Midbrain (tissue), 1 donor: ENCODE measurements at regions not wholly inside any gene's neighbourhood (a gene's known extent, or its start where the extent isn't known, plus 50 kb on each side); places are given as distances from the start of the nearest gene placed in this dataset.

ENCODE experiments used
- DNase-seq: peaks from one replicate; lab custom pipeline; 2025; lab: John Stamatoyannopoulos, UW

DNA sequence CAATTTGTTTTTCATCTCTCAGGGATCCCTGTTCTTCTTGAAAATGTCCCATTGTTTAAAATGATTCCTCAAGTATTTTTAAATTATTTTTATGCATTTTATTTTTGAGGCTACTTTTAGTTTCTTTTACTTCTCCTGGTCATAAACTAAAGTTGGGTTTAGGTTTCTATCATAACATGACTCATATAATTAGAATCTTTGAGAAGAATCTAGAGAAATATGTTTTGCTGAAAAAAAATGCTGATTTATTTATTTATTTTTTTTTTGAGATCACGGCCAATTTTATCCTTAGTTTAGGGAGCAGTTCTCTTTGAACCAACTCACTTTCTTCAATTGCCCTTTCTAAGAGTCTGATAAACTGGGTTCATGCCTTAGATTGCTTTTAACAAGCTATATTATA lies 1157.1 kb downstream of the BCL11B start:
- no peak for DNase-seq

GRCh38 chr14:98118749-98119148 lies 1153.2 kb downstream of the BCL11B start:
- no peak for DNase-seq

- DNase-seq: no peak
Measured at GRCh38 chr14:98119739-98120138, 1152.3 kb downstream of the BCL11B start.

GRCh38 chr14:98120831-98121464 lies 1151.0 kb downstream of the BCL11B start:
- no peak for DNase-seq

DNA sequence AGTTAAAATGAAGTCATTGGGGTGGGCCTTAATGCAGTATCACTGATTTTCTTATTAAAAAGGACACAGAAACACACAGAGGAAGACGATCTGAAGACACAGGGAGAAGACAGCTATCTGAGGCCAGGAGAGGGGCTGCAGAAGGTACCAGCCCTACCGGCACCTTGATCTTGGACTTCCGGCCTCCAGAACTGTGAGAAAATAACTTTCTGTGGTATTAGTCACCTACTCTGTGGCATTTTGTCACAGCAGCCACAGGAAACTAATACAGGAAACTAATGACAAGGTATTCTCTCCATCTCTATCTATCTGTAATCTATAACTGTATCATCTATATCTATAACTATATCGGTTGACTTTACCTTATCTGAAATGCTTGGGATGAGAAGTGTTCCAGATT lies 1149.5 kb downstream of the BCL11B start:
- DNase-seq: no peak

- no peak for DNase-seq
Measured at GRCh38 chr14:98130691-98131090, 1141.3 kb downstream of the BCL11B start.

DNA sequence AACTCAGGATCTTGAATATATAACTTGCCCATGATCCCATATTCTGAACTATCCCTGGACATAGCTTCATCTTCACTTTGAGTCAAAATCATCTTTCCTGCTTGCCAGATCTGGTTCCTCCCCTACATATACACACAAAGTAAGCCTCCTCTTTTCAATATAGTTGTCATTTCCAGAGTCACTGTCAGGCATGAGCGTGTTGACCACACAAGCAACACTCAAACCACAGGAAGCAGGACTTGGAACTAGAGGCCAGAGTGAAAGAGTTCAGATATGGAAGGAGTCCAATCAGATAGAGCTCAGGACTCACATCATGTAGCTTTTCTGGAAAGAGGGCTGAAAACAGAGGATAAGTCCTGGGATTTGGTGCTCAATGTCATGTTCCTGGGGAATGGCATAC lies 1140.6 kb downstream of the BCL11B start:
- no peak for DNase-seq

GRCh38 chr14:98133806-98134205 lies 1138.2 kb downstream of the BCL11B start:
- no peak for DNase-seq

GRCh38 chr14:98136012-98136789 lies 1135.8 kb downstream of the BCL11B start:
- DNase-seq: no peak

- DNase-seq: peak; percentile 45
Measured at GRCh38 chr14:98137131-98138025, 1134.6 kb downstream of the BCL11B start.

- peak; percentile 2 for DNase-seq
Measured at GRCh38 chr14:98138666-98139065, 1133.3 kb downstream of the BCL11B start.

GRCh38 chr14:98140862-98141530 lies 1131.0 kb downstream of the BCL11B start:
- no peak for DNase-seq

DNA sequence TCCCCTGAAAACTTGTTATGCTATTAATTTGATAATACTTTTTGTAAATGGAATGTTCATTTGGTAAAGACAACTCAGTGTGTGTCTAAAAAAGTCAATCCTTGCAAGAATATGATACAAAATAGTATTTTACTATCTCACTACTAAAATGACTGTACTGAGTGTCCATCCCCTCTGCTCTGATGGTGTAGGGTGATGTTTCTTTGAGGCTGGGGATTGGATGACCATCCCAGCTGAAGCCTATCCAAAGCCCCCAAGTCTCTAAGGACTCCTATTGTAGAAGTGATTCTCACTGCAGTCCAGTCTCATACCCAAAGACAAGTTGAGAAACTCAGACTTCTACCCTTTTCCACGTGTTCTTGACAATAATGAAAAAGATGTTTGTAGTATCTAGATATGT lies 1128.4 kb downstream of the BCL11B start:
- DNase-seq: no peak

DNA sequence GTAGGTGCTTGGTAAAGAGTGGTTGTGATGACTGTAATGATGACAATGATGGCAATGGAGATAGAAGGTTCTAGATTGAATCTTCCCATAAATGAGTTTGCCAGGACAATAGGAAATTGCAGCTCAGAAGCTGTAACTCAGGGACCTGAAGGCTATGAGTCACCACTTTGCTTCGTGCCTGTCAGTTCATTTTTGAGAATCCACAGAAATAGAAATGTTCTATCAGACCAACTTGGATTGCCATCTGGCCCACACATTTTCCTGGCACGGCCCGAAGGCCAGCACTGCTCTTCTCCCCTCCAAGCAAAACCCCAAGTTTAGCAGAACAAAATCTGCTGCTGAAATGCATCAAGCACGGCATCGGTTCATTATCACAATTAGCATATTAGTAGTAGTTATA lies 1127.0 kb downstream of the BCL11B start:
- DNase-seq: no peak

GRCh38 chr14:98146416-98146815 lies 1125.6 kb downstream of the BCL11B start:
- no peak for DNase-seq

DNA sequence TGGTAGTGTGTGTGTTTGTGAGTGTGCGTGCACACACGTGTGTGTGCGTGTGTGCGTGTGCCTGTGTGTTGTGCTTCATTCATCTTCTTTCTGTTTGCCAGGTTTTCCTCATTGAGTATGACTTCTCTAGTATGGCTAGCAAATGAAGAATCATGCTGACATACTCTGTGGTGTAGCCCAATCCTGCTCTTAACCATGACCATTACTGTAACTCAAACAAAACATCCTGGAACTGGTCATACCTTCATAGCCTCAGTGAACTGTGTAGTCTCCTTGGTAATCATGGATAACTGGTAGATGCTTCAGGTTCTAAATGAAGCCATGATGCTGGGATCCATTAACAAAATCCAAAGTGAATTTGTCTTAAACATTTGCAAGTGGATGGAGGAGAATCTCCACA lies 1117.7 kb downstream of the BCL11B start:
- no peak for DNase-seq

GRCh38 chr14:98156411-98156810 lies 1115.6 kb downstream of the BCL11B start:
- no peak for DNase-seq

DNA sequence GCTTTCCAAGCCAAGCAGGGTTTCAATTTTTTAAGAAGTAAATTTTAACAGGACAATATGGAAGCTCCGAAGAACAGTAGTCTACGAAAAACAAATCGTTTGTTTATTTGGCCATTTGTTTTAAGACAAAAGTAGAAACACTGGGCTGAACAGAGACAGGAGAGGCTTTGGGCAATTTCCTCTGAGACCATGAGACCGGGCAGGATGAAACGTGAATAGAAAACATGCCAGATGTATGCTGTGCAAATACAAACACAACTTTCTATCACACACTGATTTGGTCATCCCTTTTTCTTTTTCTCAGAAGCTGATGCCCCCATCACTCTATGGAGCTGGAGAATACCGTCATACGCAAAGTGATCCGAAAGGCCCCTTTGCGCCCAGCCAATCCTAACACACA lies 1111.1 kb downstream of the BCL11B start:
- no peak for DNase-seq

DNA sequence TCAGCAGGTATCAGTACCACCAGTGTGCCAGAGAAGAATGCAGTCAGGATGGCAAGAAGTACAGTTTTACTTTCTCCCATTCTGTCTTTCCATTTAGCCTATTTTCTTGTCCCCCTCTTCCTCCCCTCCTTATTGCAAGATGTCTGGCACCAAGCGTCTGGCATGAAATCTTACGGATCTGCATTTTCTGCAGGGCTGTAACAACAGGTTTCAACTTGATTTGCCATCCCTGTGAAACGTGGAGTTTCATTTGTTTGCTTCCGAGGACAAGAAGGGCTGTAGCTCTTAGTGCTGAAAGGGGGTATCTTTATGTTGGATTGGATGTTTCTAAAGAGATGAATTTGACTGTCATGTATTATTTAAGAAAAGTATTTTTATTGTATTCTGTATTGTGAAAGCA lies 1110.6 kb downstream of the BCL11B start:
- DNase-seq: no peak

GRCh38 chr14:98162856-98163805 lies 1108.9 kb downstream of the BCL11B start:
- no peak for DNase-seq

- DNase-seq: no peak
Measured at GRCh38 chr14:98163873-98164272, 1108.1 kb downstream of the BCL11B start.
